Large intestine (tissue), 3 donors: ENCODE measurements at regions not wholly inside any gene's neighbourhood (a gene's known extent, or its start where the extent isn't known, plus 50 kb on each side); places are given as distances from the start of the nearest gene placed in this dataset.

ENCODE experiments used
- DNase-seq, 2 donors: peaks; one replicate each; pipeline versions ENCODE4 v3.0.0 to v3.0.0-alpha.2; 2013
- H3K27ac ChIP-seq: one replicate; pipeline ENCODE4 v1.5.1; 2013; ENCODE audit warnings: low read length
- H3K27me3 ChIP-seq: 2 replicates; pipeline ENCODE4 v1.6.1; 2013; ENCODE audit warnings: low read length; ENCODE audit not compliant: control insufficient read depth, insufficient read depth
- H3K36me3 ChIP-seq: 2 replicates; pipeline ENCODE4 v1.6.1; 2013; ENCODE audit warnings: low read length; ENCODE audit not compliant: control insufficient read depth, insufficient read depth
- H3K4me1 ChIP-seq: one replicate; pipeline ENCODE4 v1.6.1; 2013; ENCODE audit warnings: low read length; ENCODE audit not compliant: control insufficient read depth, insufficient read depth
- H3K4me3 ChIP-seq: one replicate; pipeline ENCODE4 v1.5.1; 2013; ENCODE audit warnings: low read length
- H3K9me3 ChIP-seq: one replicate; pipeline ENCODE4 v1.6.1; 2013; ENCODE audit warnings: mild to moderate bottlenecking, low read depth, low read length, moderate library complexity; ENCODE audit not compliant: control insufficient read depth
- WGBS: methylation state at CpG from one replicate; pipeline ENCODE4 v1.1.5; 2013; ENCODE audit warnings: low lambda C conversion rate; ENCODE audit not compliant: insufficient coverage; 5-methylcytosine and 5-hydroxymethylcytosine counted together

DNA sequence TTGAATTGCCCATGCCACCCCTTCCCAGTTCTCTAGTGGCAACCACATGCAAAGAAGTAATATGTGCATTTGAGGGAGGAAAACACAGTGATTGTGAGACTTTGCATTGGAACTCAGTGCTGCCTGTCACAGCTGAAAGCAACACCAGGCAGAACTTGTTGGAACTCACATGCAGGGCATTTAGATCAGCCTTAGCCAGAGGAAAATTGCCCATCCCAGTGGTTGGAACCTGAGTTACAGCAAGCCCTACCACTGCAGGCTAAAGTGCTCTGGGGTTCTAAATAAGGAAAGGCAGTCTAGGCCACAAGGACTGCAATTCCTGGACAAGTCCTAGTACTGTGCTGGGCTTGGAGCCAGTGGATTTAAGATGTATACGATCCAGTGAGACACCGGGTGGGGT lies 245.3 kb upstream of the UFL1 start:
- no peak for DNase-seq
- H3K4me1 ChIP-seq, result no peaks in the 10 kb centered on the region
- H3K27ac ChIP-seq, result no peak overlapping the region
- no CpG with 5 or more reads among the region's 2 CpGs for WGBS
- no peaks in the 10 kb centered on the region for H3K9me3 ChIP-seq
- no peaks in the 10 kb centered on the region for H3K27me3 ChIP-seq
- no peaks in the 10 kb centered on the region for H3K36me3 ChIP-seq
- no peak overlapping the region for H3K4me3 ChIP-seq

GRCh38 chr6:96276856-96277255 lies 244.8 kb upstream of the UFL1 start:
- Histone ChIP-seq H3K27ac (no peak overlapping the region), H3K9me3 (no peaks in the 10 kb centered on the region), H3K27me3 (no peaks in the 10 kb centered on the region), H3K4me1 (no peaks in the 10 kb centered on the region), H3K4me3 (no peak overlapping the region), H3K36me3 (no peaks in the 10 kb centered on the region)
- no peak for DNase-seq

- WGBS, result no CpG with 5 or more reads among the region's 1 CpG
- H3K27me3 ChIP-seq, result no peaks in the 10 kb centered on the region
- no peaks in the 10 kb centered on the region for H3K9me3 ChIP-seq
- H3K4me1 ChIP-seq, result no peaks in the 10 kb centered on the region
- H3K27ac ChIP-seq, result no peak overlapping the region
- DNase-seq, result no peak
- no peaks in the 10 kb centered on the region for H3K36me3 ChIP-seq
- no peak overlapping the region for H3K4me3 ChIP-seq
These were observed 242.5 kb upstream of the UFL1 start for GRCh38 chr6:96279084-96279483.

- Histone ChIP-seq H3K4me1 (no peaks in the 10 kb centered on the region), H3K36me3 (no peaks in the 10 kb centered on the region), H3K27ac (no peak overlapping the region), H3K9me3 (no peaks in the 10 kb centered on the region), H3K27me3 (no peaks in the 10 kb centered on the region), H3K4me3 (no peak overlapping the region)
- no peak for DNase-seq
- 67% methylated on average over 1 of the region's 1 CpG for WGBS
These were observed 235.1 kb upstream of the UFL1 start for GRCh38 chr6:96286503-96286902.

GRCh38 chr6:96299525-96299924 lies 222.1 kb upstream of the UFL1 start:
- Histone ChIP-seq H3K36me3 (no peaks in the 10 kb centered on the region), H3K9me3 (no peaks in the 10 kb centered on the region), H3K27me3 (no peaks in the 10 kb centered on the region), H3K4me1 (no peaks in the 10 kb centered on the region), H3K4me3 (no peak overlapping the region), H3K27ac (no peak overlapping the region)
- no CpG with 5 or more reads among the region's 1 CpG for WGBS
- no peak for DNase-seq

GRCh38 chr6:96301023-96301422 lies 220.6 kb upstream of the UFL1 start:
- Histone ChIP-seq H3K27ac (no peak overlapping the region), H3K4me3 (no peak overlapping the region), H3K9me3 (no peaks in the 10 kb centered on the region), H3K27me3 (no peaks in the 10 kb centered on the region), H3K36me3 (no peaks in the 10 kb centered on the region), H3K4me1 (no peaks in the 10 kb centered on the region)
- no peak for DNase-seq
- WGBS, result no CpG with 5 or more reads among the region's 3 CpGs

DNA sequence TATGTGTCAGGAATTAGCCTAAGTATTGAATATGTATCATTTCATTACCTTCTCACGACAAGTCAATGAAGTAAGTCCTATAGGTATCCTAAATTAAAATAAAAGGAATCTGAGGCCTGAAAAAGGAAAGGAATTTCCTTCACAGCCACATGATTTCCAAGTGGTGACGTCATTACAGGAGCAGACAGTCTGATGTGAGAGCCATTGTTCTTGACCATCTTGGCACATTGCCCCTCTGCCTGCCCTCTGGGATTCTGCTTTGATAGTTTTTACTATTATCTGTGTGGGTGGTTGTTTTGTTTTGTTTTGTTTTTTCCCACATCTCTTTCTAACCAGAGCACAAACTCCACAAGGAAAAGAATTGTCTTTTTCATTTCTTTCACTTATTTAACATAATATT lies 219.8 kb upstream of the UFL1 start:
- Histone ChIP-seq H3K27ac (no peak overlapping the region), H3K4me3 (no peak overlapping the region), H3K4me1 (no peaks in the 10 kb centered on the region), H3K27me3 (no peaks in the 10 kb centered on the region), H3K36me3 (no peaks in the 10 kb centered on the region), H3K9me3 (no peaks in the 10 kb centered on the region)
- WGBS, result 90% methylated on average over 2 of the region's 2 CpGs
- DNase-seq, result no peak

- 80% methylated on average over 1 of the region's 3 CpGs for WGBS
- Histone ChIP-seq H3K27ac (no peak overlapping the region), H3K4me3 (no peak overlapping the region), H3K27me3 (no peaks in the 10 kb centered on the region), H3K36me3 (no peaks in the 10 kb centered on the region), H3K9me3 (no peaks in the 10 kb centered on the region), H3K4me1 (no peaks in the 10 kb centered on the region)
- DNase-seq, result no peak
These were observed 218.6 kb upstream of the UFL1 start for GRCh38 chr6:96302991-96303390.

GRCh38 chr6:96304997-96305396 lies 216.6 kb upstream of the UFL1 start:
- no peaks in the 10 kb centered on the region for H3K27me3 ChIP-seq
- H3K4me1 ChIP-seq, result no peaks in the 10 kb centered on the region
- H3K36me3 ChIP-seq, result no peaks in the 10 kb centered on the region
- DNase-seq, result no peak
- H3K9me3 ChIP-seq, result no peaks in the 10 kb centered on the region
- no peak overlapping the region for H3K4me3 ChIP-seq
- H3K27ac ChIP-seq, result no peak overlapping the region
- 50% methylated on average over 1 of the region's 2 CpGs for WGBS

DNA sequence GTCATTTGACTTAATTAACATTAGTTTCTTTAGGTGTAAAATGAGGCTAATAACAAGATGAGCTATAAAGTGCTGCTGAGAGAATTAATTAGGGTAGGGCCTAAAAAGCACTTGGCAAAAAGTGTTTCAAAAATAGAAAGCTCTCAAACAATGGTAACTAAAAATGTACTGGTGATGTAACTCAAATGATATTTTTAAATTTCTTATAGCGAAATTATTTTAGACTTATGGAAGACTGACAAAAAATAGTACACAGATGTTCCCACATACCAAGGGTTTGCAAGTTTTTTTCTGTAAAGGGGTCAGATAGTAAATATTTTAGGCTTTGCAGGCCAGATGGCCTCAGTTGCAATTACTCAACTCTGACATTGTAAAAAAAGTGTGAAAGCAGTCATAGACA lies 190.7 kb upstream of the UFL1 start:
- 100% methylated on average over 1 of the region's 1 CpG for WGBS
- Histone ChIP-seq H3K9me3 (no peaks in the 10 kb centered on the region), H3K4me1 (no peaks in the 10 kb centered on the region), H3K36me3 (no peaks in the 10 kb centered on the region), H3K27ac (no peak overlapping the region), H3K27me3 (no peaks in the 10 kb centered on the region), H3K4me3 (no peak overlapping the region)
- DNase-seq, result no peak

GRCh38 chr6:96340164-96340563 lies 181.4 kb upstream of the UFL1 start:
- WGBS, result 80% methylated on average over 1 of the region's 4 CpGs
- Histone ChIP-seq H3K27ac (no peak overlapping the region), H3K4me1 (no peaks in the 10 kb centered on the region), H3K36me3 (no peaks in the 10 kb centered on the region), H3K4me3 (no peak overlapping the region), H3K27me3 (no peaks in the 10 kb centered on the region), H3K9me3 (no peaks in the 10 kb centered on the region)
- DNase-seq, result no peak
